NCI-H748 treated with DMSO at 0.1 percent for 48 hours (cell line): ENCODE measurements at regions not wholly inside any gene's neighbourhood (a gene's known extent, or its start where the extent isn't known, plus 50 kb on each side); places are given as distances from the start of the nearest gene placed in this dataset.

Source experiments
- DNase-seq: peaks from one replicate; lab custom pipeline; 2025; lab: John Stamatoyannopoulos, UW

- DNase-seq, result no peak
Measured at GRCh38 chr2:217475101-217475500, 527.7 kb downstream of the TNS1 start.

- DNase-seq, result no peak
Measured at GRCh38 chr2:217471319-217471718, 531.5 kb downstream of the TNS1 start.

- no peak for DNase-seq
Measured at GRCh38 chr2:217469203-217469810, 533.5 kb downstream of the TNS1 start.

- DNase-seq, result no peak
Measured at GRCh38 chr2:217468042-217468830, 534.6 kb downstream of the TNS1 start.

GRCh38 chr2:217467331-217467730, 535.5 kb downstream of the TNS1 start:
- no peak for DNase-seq

- no peak for DNase-seq
Measured at GRCh38 chr2:217466805-217467204, 536.0 kb downstream of the TNS1 start.

- DNase-seq, result no peak
Measured at GRCh38 chr2:217466104-217466503, 536.7 kb downstream of the TNS1 start.

GRCh38 chr2:217465100-217465499, 537.7 kb downstream of the TNS1 start:
- no peak for DNase-seq

- no peak for DNase-seq
Measured at GRCh38 chr2:217463402-217464075, 539.3 kb downstream of the TNS1 start.

- no peak for DNase-seq
Measured at GRCh38 chr2:217462121-217462520, 540.7 kb downstream of the TNS1 start.

- no peak for DNase-seq
Measured at GRCh38 chr2:217461674-217462073, 541.1 kb downstream of the TNS1 start.

- DNase-seq, result no peak
Measured at GRCh38 chr2:217459680-217460405, 543.0 kb downstream of the TNS1 start.

GRCh38 chr2:217459016-217459415, 543.8 kb downstream of the TNS1 start:
- DNase-seq, result no peak

- DNase-seq, result no peak
Measured at GRCh38 chr2:217456016-217456415, 546.8 kb downstream of the TNS1 start.

- DNase-seq, result no peak
Measured at GRCh38 chr2:217452928-217453327, 549.9 kb downstream of the TNS1 start.

- no peak for DNase-seq
Measured at GRCh38 chr2:217451666-217452065, 551.1 kb downstream of the TNS1 start.

GRCh38 chr2:217449444-217449843, 553.4 kb downstream of the TNS1 start:
- no peak for DNase-seq

GRCh38 chr2:217448860-217449259, 553.9 kb downstream of the TNS1 start:
- no peak for DNase-seq

GRCh38 chr2:217445723-217446122, 557.1 kb downstream of the TNS1 start:
- no peak for DNase-seq

- DNase-seq, result no peak
Measured at GRCh38 chr2:217444932-217445331, 557.9 kb downstream of the TNS1 start.

- no peak for DNase-seq
Measured at GRCh38 chr2:217444509-217444908, 558.3 kb downstream of the TNS1 start.

GRCh38 chr2:217443601-217444000, 559.2 kb downstream of the TNS1 start:
- no peak for DNase-seq

GRCh38 chr2:217440000-217440399, 562.8 kb downstream of the TNS1 start:
- DNase-seq, result no peak
